Left lung (tissue), 4 donors: ENCODE measurements at regions not wholly inside any gene's neighbourhood (a gene's known extent, or its start where the extent isn't known, plus 50 kb on each side); places are given as distances from the start of the nearest gene placed in this dataset.

Experiments
- ATAC-seq: fragments of 200-7000 bp; cut with Tn5 transposase; one replicate; pipeline ENCODE4 v1.9.1; 2020; ENCODE audit warnings: moderate library complexity
- DNase-seq, 4 donors: peaks; one replicate each; pipeline ENCODE4 v3.0.0-alpha.2; 2013 to 2020
- H3K27ac ChIP-seq, 2 donors: fragments of 200-600 bp; sonication (generic) in 1 of 2; one replicate each; pipeline versions ENCODE4 v1.5.0 to v1.8.0; 2020 to 2021
- H3K27me3 ChIP-seq, 2 donors: fragments of 200-600 bp; sonication (generic) in 1 of 2; one replicate each; pipeline versions ENCODE4 v1.5.0 to v1.8.0; 2020 to 2021
- H3K36me3 ChIP-seq, 2 donors: fragments of 200-600 bp; sonication (generic) in 1 of 2; one replicate each; pipeline versions ENCODE4 v1.5.0 to v1.8.0; 2020 to 2021
- H3K4me1 ChIP-seq, 2 donors: fragments of 200-600 bp; one replicate each; pipeline ENCODE4 v1.8.0; 2021
- H3K4me3 ChIP-seq, 2 donors: fragments of 200-600 bp; sonication (generic) in 1 of 2; one replicate each; pipeline versions ENCODE4 v1.5.0 to v1.8.0; 2020 to 2021; ENCODE audit warnings: mild to moderate bottlenecking in 1 of 2
- H3K9me3 ChIP-seq, 2 donors: fragments of 200-600 bp; sonication (generic) in 1 of 2; one replicate each; pipeline versions ENCODE4 v1.5.0 to v1.8.0; 2020 to 2021
- CTCF ChIP-seq, 2 donors: fragments of 200-600 bp; sonication (generic) in 1 of 2; IDR thresholded peaks; one replicate each; pipeline versions ENCODE4 v1.5.0 to v1.8.0; 2021; ENCODE audit warnings: antibody characterized with exemption in 2 of 2
- intact Hi-C, 2 donors: fragments of 100-400 bp; cut with DNase I; formaldehyde crosslinking; loops; one replicate each; pipeline versions ENCODE4 v1.11.2 to v1.14.2; 2022
- donor health status: DM: no; HTN: yes; CAD: no.
- donor health status: DM: no; HTN: no; CAD: no.

- Histone ChIP-seq H3K9me3 (no peaks in the 10 kb centered on the region), H3K36me3 (no peaks in the 10 kb centered on the region), H3K4me1 (no peaks in the 10 kb centered on the region), H3K27me3 (no peaks in the 10 kb centered on the region), H3K27ac (no peak overlapping the region), H3K4me3 (no peak overlapping the region)
- DNase-seq (no peak), ATAC-seq (no peak)
- no peak for TF ChIP-seq CTCF (IDR thresholded peaks at IDR 0.05)
- intact Hi-C loops, result no loop called here
These were observed 328.4 kb downstream of the TPBG start for GRCh38 chr6:82691997-82692396.

GRCh38 chr6:82693094-82693493, 329.5 kb downstream of the TPBG start:
- Histone ChIP-seq H3K4me3 (no peak overlapping the region), H3K36me3 (no peaks in the 10 kb centered on the region), H3K27ac (no peak overlapping the region), H3K9me3 (no peaks in the 10 kb centered on the region), H3K27me3 (no peaks in the 10 kb centered on the region), H3K4me1 (no peaks in the 10 kb centered on the region)
- no peak for ATAC-seq
- peak in 2 of 4 donors; percentile 1 to 19 for DNase-seq
- no peak for TF ChIP-seq CTCF (IDR thresholded peaks at IDR 0.05)
- intact Hi-C loops, result no loop called here

- H3K27me3 ChIP-seq, result no peaks in the 10 kb centered on the region
- H3K36me3 ChIP-seq, result no peaks in the 10 kb centered on the region
- no peaks in the 10 kb centered on the region for H3K4me1 ChIP-seq
- ATAC-seq (no peak), DNase-seq (no peak)
- TF ChIP-seq CTCF (IDR thresholded peaks at IDR 0.05), result no peak
- H3K9me3 ChIP-seq, result peaks cover 0 to 11% of the 10 kb centered on the region in 2 donors
- H3K4me3 ChIP-seq, result no peak overlapping the region
- intact Hi-C loops, result no loop called here
- no peak overlapping the region for H3K27ac ChIP-seq
These were observed 337.7 kb downstream of the TPBG start for GRCh38 chr6:82701341-82701740.

- Histone ChIP-seq H3K4me1 (no peaks in the 10 kb centered on the region), H3K36me3 (no peaks in the 10 kb centered on the region), H3K27me3 (no peaks in the 10 kb centered on the region), H3K27ac (no peak overlapping the region), H3K9me3 (peaks cover 0 to 12% of the 10 kb centered on the region in 2 donors), H3K4me3 (no peak overlapping the region)
- intact Hi-C loops, result no loop called here
- DNase-seq, result no peak
- no peak for TF ChIP-seq CTCF (IDR thresholded peaks at IDR 0.05)
- no peak for ATAC-seq
These were observed 339.0 kb downstream of the TPBG start for GRCh38 chr6:82702574-82702973.

GRCh38 chr6:82703230-82703629, 339.6 kb downstream of the TPBG start:
- intact Hi-C loops, result no loop called here
- Histone ChIP-seq H3K27ac (no peak overlapping the region), H3K27me3 (no peaks in the 10 kb centered on the region), H3K36me3 (no peaks in the 10 kb centered on the region), H3K4me3 (no peak overlapping the region), H3K9me3 (peaks cover 0 to 12% of the 10 kb centered on the region in 2 donors), H3K4me1 (no peaks in the 10 kb centered on the region)
- TF ChIP-seq CTCF (IDR thresholded peaks at IDR 0.05), result no peak
- ATAC-seq (no peak), DNase-seq (no peak)
